ENCODE measurements at regions not wholly inside any gene's neighbourhood (a gene's known extent, or its start where the extent isn't known, plus 50 kb on each side); places are given as distances from the start of the nearest gene placed in this dataset.

GRCh38 chr11:10984250-10984649, 126.4 kb upstream of the ZBED5 start:
- TF ChIP-seq, protein P1, sequence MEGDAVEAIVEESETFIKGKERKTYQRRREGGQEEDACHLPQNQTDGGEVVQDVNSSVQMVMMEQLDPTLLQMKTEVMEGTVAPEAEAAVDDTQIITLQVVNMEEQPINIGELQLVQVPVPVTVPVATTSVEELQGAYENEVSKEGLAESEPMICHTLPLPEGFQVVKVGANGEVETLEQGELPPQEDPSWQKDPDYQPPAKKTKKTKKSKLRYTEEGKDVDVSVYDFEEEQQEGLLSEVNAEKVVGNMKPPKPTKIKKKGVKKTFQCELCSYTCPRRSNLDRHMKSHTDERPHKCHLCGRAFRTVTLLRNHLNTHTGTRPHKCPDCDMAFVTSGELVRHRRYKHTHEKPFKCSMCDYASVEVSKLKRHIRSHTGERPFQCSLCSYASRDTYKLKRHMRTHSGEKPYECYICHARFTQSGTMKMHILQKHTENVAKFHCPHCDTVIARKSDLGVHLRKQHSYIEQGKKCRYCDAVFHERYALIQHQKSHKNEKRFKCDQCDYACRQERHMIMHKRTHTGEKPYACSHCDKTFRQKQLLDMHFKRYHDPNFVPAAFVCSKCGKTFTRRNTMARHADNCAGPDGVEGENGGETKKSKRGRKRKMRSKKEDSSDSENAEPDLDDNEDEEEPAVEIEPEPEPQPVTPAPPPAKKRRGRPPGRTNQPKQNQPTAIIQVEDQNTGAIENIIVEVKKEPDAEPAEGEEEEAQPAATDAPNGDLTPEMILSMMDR (conservative IDR thresholded peaks at IDR 0.05), result no peak
- no peak for TF ChIP-seq EZH2 (IDR thresholded peaks at IDR 0.05; ENCODE audit: low read depth)
